Panc1 (cell line): ENCODE measurements at regions not wholly inside any gene's neighbourhood (a gene's known extent, or its start where the extent isn't known, plus 50 kb on each side); places are given as distances from the start of the nearest gene placed in this dataset.
"Not testable (repeated sequence)": the region's sequence is repeated elsewhere in the genome, so short reads cannot be mapped to it uniquely, and the experiment has no call there.

Experiments
- POLR2AphosphoS5 ChIP-seq: IDR thresholded peaks from 2 replicates; pipeline ENCODE4 v1.6.1; 2012; ENCODE audit warnings: mild to moderate bottlenecking, low read depth, low read length, moderate library complexity
- TF ChIP-seq, protein P1 (sequence below): fragments of 450-650 bp; IDR thresholded peaks from 2 replicates; pipeline ENCODE4 v1.5.1; 2017; ENCODE audit warnings: mild to moderate bottlenecking
- TF ChIP-seq, protein P2 (sequence below), 2 experiments: IDR thresholded peaks; 2 replicates each; pipeline ENCODE4 v1.6.1; 2011 to 2012; ENCODE audit warnings: low read depth in 2 of 2, control low read depth in 1 of 2, low read length in 1 of 2, mild to moderate bottlenecking in 1 of 2, moderate library complexity in 1 of 2; ENCODE audit not compliant: insufficient read depth in 1 of 2

DNA sequence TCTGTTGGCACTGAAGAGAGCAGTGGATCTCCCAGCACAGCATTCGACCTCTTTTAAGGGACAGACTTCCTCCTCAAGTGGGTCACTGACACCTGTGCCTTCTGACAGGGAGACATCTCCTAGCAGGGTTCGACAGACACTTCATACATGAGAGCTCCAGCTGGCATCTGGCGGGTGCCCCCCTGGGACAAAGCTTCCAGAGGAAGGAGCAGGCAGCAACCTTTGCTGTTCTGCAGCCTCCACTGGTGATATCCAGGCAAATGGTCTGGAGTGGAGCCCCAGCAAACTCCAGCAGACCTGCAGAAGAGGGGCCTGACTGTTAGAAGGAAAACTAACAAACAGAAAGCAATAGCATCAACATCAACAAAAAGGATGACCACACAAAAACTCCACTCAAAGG, 624.3 kb upstream of the CCDC179 start:
- TF ChIP-seq, protein P1, sequence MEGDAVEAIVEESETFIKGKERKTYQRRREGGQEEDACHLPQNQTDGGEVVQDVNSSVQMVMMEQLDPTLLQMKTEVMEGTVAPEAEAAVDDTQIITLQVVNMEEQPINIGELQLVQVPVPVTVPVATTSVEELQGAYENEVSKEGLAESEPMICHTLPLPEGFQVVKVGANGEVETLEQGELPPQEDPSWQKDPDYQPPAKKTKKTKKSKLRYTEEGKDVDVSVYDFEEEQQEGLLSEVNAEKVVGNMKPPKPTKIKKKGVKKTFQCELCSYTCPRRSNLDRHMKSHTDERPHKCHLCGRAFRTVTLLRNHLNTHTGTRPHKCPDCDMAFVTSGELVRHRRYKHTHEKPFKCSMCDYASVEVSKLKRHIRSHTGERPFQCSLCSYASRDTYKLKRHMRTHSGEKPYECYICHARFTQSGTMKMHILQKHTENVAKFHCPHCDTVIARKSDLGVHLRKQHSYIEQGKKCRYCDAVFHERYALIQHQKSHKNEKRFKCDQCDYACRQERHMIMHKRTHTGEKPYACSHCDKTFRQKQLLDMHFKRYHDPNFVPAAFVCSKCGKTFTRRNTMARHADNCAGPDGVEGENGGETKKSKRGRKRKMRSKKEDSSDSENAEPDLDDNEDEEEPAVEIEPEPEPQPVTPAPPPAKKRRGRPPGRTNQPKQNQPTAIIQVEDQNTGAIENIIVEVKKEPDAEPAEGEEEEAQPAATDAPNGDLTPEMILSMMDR = not testable (repeated sequence)
- not testable (repeated sequence) for TF ChIP-seq POLR2AphosphoS5
- TF ChIP-seq, protein P2, sequence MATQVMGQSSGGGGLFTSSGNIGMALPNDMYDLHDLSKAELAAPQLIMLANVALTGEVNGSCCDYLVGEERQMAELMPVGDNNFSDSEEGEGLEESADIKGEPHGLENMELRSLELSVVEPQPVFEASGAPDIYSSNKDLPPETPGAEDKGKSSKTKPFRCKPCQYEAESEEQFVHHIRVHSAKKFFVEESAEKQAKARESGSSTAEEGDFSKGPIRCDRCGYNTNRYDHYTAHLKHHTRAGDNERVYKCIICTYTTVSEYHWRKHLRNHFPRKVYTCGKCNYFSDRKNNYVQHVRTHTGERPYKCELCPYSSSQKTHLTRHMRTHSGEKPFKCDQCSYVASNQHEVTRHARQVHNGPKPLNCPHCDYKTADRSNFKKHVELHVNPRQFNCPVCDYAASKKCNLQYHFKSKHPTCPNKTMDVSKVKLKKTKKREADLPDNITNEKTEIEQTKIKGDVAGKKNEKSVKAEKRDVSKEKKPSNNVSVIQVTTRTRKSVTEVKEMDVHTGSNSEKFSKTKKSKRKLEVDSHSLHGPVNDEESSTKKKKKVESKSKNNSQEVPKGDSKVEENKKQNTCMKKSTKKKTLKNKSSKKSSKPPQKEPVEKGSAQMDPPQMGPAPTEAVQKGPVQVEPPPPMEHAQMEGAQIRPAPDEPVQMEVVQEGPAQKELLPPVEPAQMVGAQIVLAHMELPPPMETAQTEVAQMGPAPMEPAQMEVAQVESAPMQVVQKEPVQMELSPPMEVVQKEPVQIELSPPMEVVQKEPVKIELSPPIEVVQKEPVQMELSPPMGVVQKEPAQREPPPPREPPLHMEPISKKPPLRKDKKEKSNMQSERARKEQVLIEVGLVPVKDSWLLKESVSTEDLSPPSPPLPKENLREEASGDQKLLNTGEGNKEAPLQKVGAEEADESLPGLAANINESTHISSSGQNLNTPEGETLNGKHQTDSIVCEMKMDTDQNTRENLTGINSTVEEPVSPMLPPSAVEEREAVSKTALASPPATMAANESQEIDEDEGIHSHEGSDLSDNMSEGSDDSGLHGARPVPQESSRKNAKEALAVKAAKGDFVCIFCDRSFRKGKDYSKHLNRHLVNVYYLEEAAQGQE (IDR thresholded peaks at IDR 0.05; ENCODE audit: insufficient read depth in 1 of 2, low read depth in 2 of 2, low read length in 1 of 2) = not testable (repeated sequence)
